ENCODE measurements at regions not wholly inside any gene's neighbourhood (a gene's known extent, or its start where the extent isn't known, plus 50 kb on each side); places are given as distances from the start of the nearest gene placed in this dataset.

DNA sequence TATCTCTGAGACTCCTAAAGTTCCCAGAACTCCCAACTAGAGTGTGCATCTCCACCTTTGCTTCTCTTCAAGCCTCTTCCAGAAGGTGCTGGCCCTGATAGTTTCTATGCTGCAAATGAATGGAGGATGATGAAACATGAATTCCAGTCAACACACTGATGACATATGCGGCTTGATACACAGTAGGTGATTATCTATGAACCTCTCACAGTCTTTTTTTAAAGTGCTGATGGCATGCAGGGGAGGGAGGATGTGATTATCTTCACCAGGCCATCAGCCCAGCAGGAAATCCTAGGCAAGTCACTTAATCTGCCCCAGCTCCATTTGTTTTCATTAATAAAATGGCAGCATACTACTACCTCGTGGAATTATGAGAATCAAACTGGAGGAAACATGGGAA, 548.5 kb downstream of the SOX6 start:
- TF ChIP-seq POLR2A (IDR thresholded peaks at IDR 0.05; ENCODE audit: low read depth, low read length) = no peak
- no peak for TF ChIP-seq POLR2AphosphoS5 (IDR thresholded peaks at IDR 0.05; ENCODE audit: low read depth, low read length)
- no peak for TF ChIP-seq TAF1 (IDR thresholded peaks at IDR 0.05; ENCODE audit: low read depth, low read length)
